H1 (cell line): ENCODE measurements at regions not wholly inside any gene's neighbourhood (a gene's known extent, or its start where the extent isn't known, plus 50 kb on each side); places are given as distances from the start of the nearest gene placed in this dataset.

Experiments
- CTCF ChIA-PET: fragments of 300-600 bp; sonication (Branson Sonifier 250); formaldehyde crosslinking; loops from one replicate; lab custom pipeline; 2021; ENCODE audit not compliant: partially characterized antibody; lab: Charles Lee
- POLR2A ChIA-PET: fragments of 300-600 bp; sonication (Branson Sonifier 250); formaldehyde crosslinking; loops from one replicate; lab custom pipeline; 2021; ENCODE audit warnings: inconsistent platforms; ENCODE audit not compliant: partially characterized antibody; lab: Charles Lee
- DNase-seq, 2 experiments: peaks; one replicate each; pipeline versions ENCODE4 v3.0.0 to v3.0.0-alpha.2; 2010 to 2022; ENCODE audit warnings: low spot score in 2 of 2, low read depth in 1 of 2, mixed read lengths in 1 of 2
- FAIRE-seq: peaks from 2 replicates; lab custom pipeline; 2011; peaks lifted over from hg19 to GRCh38; lab: Jason Lieb, UNC
- H2AFZ ChIP-seq: 2 replicates; pipeline ENCODE4 v1.8.1; 2012; ENCODE audit warnings: low read length, inconsistent platforms
- H2AK5ac ChIP-seq: 2 replicates; pipeline ENCODE4 v1.6.1; 2013; ENCODE audit warnings: low read depth, low read length
- H2BK120ac ChIP-seq: replicated peaks from 2 replicates; pipeline ENCODE3; 2013; ENCODE audit warnings: low read depth, low read length, inconsistent platforms
- H2BK12ac ChIP-seq: 2 replicates; pipeline ENCODE4 v1.6.1; 2013; ENCODE audit warnings: low read depth, low read length
- H2BK15ac ChIP-seq: 2 replicates; pipeline ENCODE4 v1.6.1; 2013; ENCODE audit warnings: low read length
- H2BK20ac ChIP-seq: 2 replicates; pipeline ENCODE4 v1.6.1; 2013; ENCODE audit warnings: low read length
- H2BK5ac ChIP-seq: 2 replicates; pipeline ENCODE4 v1.6.1; 2013; ENCODE audit warnings: low read depth, low read length
- H3K14ac ChIP-seq: 2 replicates; pipeline ENCODE4 v1.6.1; 2013; ENCODE audit warnings: inconsistent platforms; ENCODE audit not compliant: insufficient read length
- H3K18ac ChIP-seq: 2 replicates; pipeline ENCODE4 v1.6.1; 2013; ENCODE audit warnings: low read length; ENCODE audit errors: extremely low read depth
- H3K23ac ChIP-seq: 2 replicates; pipeline ENCODE4 v1.6.1; 2013; ENCODE audit warnings: inconsistent platforms; ENCODE audit not compliant: insufficient read length
- H3K23me2 ChIP-seq: 2 replicates; pipeline ENCODE4 v1.6.1; 2013; ENCODE audit warnings: low read depth, low read length
- H3K27ac ChIP-seq: 2 replicates; pipeline ENCODE4 v1.6.1; 2011; ENCODE audit warnings: low read depth, low read length, inconsistent platforms
- H3K27me3 ChIP-seq, 4 experiments: replicated peaks in 1 of 4; 1 replicate in 1 of 4; 2 replicates in 3 of 4; pipeline versions ENCODE4 v1.6.1 to v1.8.1; 2011 to 2013; ENCODE audit warnings: low read length in 3 of 4, mild to moderate bottlenecking in 3 of 4, inconsistent platforms in 2 of 4, mixed read lengths in 2 of 4, moderate library complexity in 1 of 4; ENCODE audit not compliant: control insufficient read depth in 3 of 4, insufficient read depth in 3 of 4; ENCODE audit errors: extremely low read depth in 1 of 4
- H3K36me3 ChIP-seq, 4 experiments: 2 replicates each; pipeline versions ENCODE4 v1.6.1 to v1.8.1; 2011 to 2013; ENCODE audit warnings: mild to moderate bottlenecking in 4 of 4, low read length in 3 of 4, moderate library complexity in 2 of 4, control low read depth in 1 of 4, inconsistent platforms in 1 of 4; ENCODE audit not compliant: insufficient read depth in 4 of 4, control insufficient read depth in 2 of 4
- H3K4ac ChIP-seq: replicated peaks from 2 replicates; pipeline ENCODE3; 2013; ENCODE audit warnings: low read length, low read depth, mixed read lengths, inconsistent platforms; ENCODE audit not compliant: insufficient read length
- H3K4me1 ChIP-seq, 4 experiments: replicated peaks in 1 of 4; 1 replicate in 1 of 4; 2 replicates in 3 of 4; pipeline versions ENCODE4 v1.6.1 to v1.8.1; 2011 to 2013; ENCODE audit warnings: low read length in 3 of 4, inconsistent platforms in 2 of 4, mixed read lengths in 1 of 4; ENCODE audit not compliant: insufficient read depth in 4 of 4, control insufficient read depth in 3 of 4
- H3K4me2 ChIP-seq, 2 experiments: 2 replicates each; pipeline versions ENCODE4 v1.6.1 to v1.8.1; 2011 to 2013; ENCODE audit warnings: low read depth in 2 of 2, low read length in 2 of 2, control low read depth in 1 of 2, inconsistent platforms in 1 of 2, mild to moderate bottlenecking in 1 of 2; ENCODE audit not compliant: insufficient read depth in 1 of 2
- H3K4me3 ChIP-seq, 4 experiments: fragments of 200-600, 300-600 bp in 1 of 4; sonication (generic), shearing (Covaris generic), sonication (Bioruptor Twin) in 1 of 4; 2 replicates each; pipeline versions ENCODE4 v1.5.1 to v1.8.1; 2011 to 2016; ENCODE audit warnings: low read length in 4 of 4, low read depth in 3 of 4, control low read depth in 2 of 4, inconsistent platforms in 2 of 4, mild to moderate bottlenecking in 2 of 4, mixed read lengths in 1 of 4, moderate library complexity in 1 of 4; ENCODE audit not compliant: insufficient read depth in 2 of 4; ENCODE audit errors: extremely low read depth in 1 of 4
- H3K56ac ChIP-seq: replicated peaks from 2 replicates; pipeline ENCODE3; 2013; ENCODE audit warnings: low read depth, mild to moderate bottlenecking, mixed read lengths, low read length, inconsistent platforms; ENCODE audit not compliant: insufficient read length
- H3K79me1 ChIP-seq: 2 replicates; pipeline ENCODE4 v1.6.1; 2013; ENCODE audit warnings: low read depth, low read length, control low read depth
- H3K79me2 ChIP-seq, 2 experiments: 2 replicates each; pipeline versions ENCODE4 v1.6.1 to v1.8.1; 2012 to 2013; ENCODE audit warnings: low read length in 2 of 2, mild to moderate bottlenecking in 2 of 2, inconsistent platforms in 1 of 2; ENCODE audit not compliant: insufficient read depth in 2 of 2, control insufficient read depth in 1 of 2
- H3K9ac ChIP-seq, 4 experiments: replicated peaks in 1 of 4; 1 replicate in 1 of 4; 2 replicates in 3 of 4; pipeline versions ENCODE4 v1.6.1 to v1.8.1; 2011 to 2013; ENCODE audit warnings: low read depth in 3 of 4, low read length in 3 of 4, control low read depth in 2 of 4, mild to moderate bottlenecking in 2 of 4, moderate library complexity in 2 of 4, inconsistent platforms in 1 of 4; ENCODE audit errors: extremely low read depth in 1 of 4
- H3K9me3 ChIP-seq, 2 experiments: 2 replicates each; pipeline versions ENCODE4 v1.6.1 to v1.8.1; 2012 to 2013; ENCODE audit warnings: mild to moderate bottlenecking in 2 of 2, moderate library complexity in 2 of 2, control low read depth in 1 of 2, inconsistent platforms in 1 of 2, low read depth in 1 of 2, low read length in 1 of 2, mixed read lengths in 1 of 2; ENCODE audit not compliant: insufficient read depth in 2 of 2
- H4K20me1 ChIP-seq, 2 experiments: replicated peaks in 1 of 2; 2 replicates each; pipeline versions ENCODE3 to v1.8.1; 2011 to 2013; ENCODE audit warnings: inconsistent platforms in 2 of 2, low read length in 2 of 2, mild to moderate bottlenecking in 1 of 2; ENCODE audit not compliant: insufficient read depth in 2 of 2, control insufficient read depth in 1 of 2
- H4K5ac ChIP-seq: 2 replicates; pipeline ENCODE4 v1.6.1; 2013; ENCODE audit warnings: low read length, low read depth, mixed read lengths, inconsistent platforms; ENCODE audit not compliant: insufficient read length
- H4K8ac ChIP-seq: 2 replicates; pipeline ENCODE4 v1.8.0; 2013; ENCODE audit warnings: mild to moderate bottlenecking, moderate library complexity, low read length, inconsistent platforms; ENCODE audit not compliant: insufficient read depth; ENCODE audit errors: extremely low read depth
- H4K91ac ChIP-seq: replicated peaks from 2 replicates; pipeline ENCODE3; 2013; ENCODE audit warnings: low read length, mixed read lengths, inconsistent platforms; ENCODE audit not compliant: insufficient read length
- BRCA1 ChIP-seq: IDR thresholded peaks from 2 replicates; pipeline ENCODE4 v1.6.1; 2012; ENCODE audit warnings: low read depth, low read length, improper control_type of control experiment
- EZH2 ChIP-seq: fragments of 200-600 bp; sonication (generic); IDR thresholded peaks from 2 replicates; pipeline ENCODE4 v1.7.1; 2012; ENCODE audit warnings: low read depth, mild to moderate bottlenecking, moderate library complexity, low read length, inconsistent platforms; ENCODE audit not compliant: severe bottlenecking
- GABPA ChIP-seq: IDR thresholded peaks from 2 replicates; pipeline ENCODE4 v1.6.1; 2011; ENCODE audit warnings: mild to moderate bottlenecking, low read length, moderate library complexity, borderline replicate concordance; ENCODE audit not compliant: insufficient read depth
- HDAC2 ChIP-seq, 2 experiments: fragments of 300-600 bp in 1 of 2; sonication (generic) in 1 of 2; IDR thresholded peaks; 2 replicates each; pipeline ENCODE4 v1.6.1; 2011 to 2012; ENCODE audit warnings: low read depth in 2 of 2, low read length in 2 of 2, mild to moderate bottlenecking in 2 of 2, moderate library complexity in 2 of 2, borderline replicate concordance in 1 of 2, inconsistent platforms in 1 of 2
- NRF1 ChIP-seq: IDR thresholded peaks from 2 replicates; pipeline ENCODE4 v1.6.1; 2011; ENCODE audit warnings: mild to moderate bottlenecking, low read depth, low read length, improper control_type of control experiment
- POLR2A ChIP-seq, 2 experiments: IDR thresholded peaks; 1 replicate in 1 of 2; 2 replicates in 1 of 2; pipeline ENCODE4 v1.6.1; 2011; ENCODE audit warnings: low read depth in 2 of 2, low read length in 2 of 2, mild to moderate bottlenecking in 2 of 2; ENCODE audit errors: control extremely low read depth in 1 of 2
- POLR2AphosphoS5 ChIP-seq: IDR thresholded peaks from 2 replicates; pipeline ENCODE4 v1.6.1; 2011; ENCODE audit warnings: low read depth, low read length
- RAD21 ChIP-seq, 2 experiments: IDR thresholded peaks in 1 of 2; conservative IDR thresholded peaks in 1 of 2; 2 replicates each; pipeline ENCODE4 v1.6.1; 2011; ENCODE audit warnings: low read depth in 2 of 2, low read length in 2 of 2, improper control_type of control experiment in 1 of 2, inconsistent platforms in 1 of 2, mild to moderate bottlenecking in 1 of 2, moderate library complexity in 1 of 2
- SIX5 ChIP-seq: IDR thresholded peaks from 2 replicates; pipeline ENCODE4 v1.6.1; 2011; ENCODE audit warnings: mild to moderate bottlenecking, low read depth, low read length
- WGBS, 2 experiments: shearing (Covaris generic) in 1 of 2; methylation state at CpG; one replicate each; pipeline versions ENCODE4 v1.1.6 to v1.1.7; 2013 to 2015; ENCODE audit warnings: low lambda C conversion rate in 2 of 2, mixed read lengths in 2 of 2, inconsistent platforms in 1 of 2, low coverage in 1 of 2, missing lambda C conversion rate in 1 of 2; ENCODE audit not compliant: insufficient replicate concordance in 2 of 2, insufficient coverage in 1 of 2, insufficient read length in 1 of 2; ENCODE audit errors: extremely low coverage in 1 of 2, missing lambda C conversion rate in 1 of 2; 5-methylcytosine and 5-hydroxymethylcytosine counted together

GRCh38 chr4:79625361-79625760 is 217.3 kb upstream of the GK2 start:
- no peaks in the 10 kb centered on the region for H3K4me1 ChIP-seq
- no peak overlapping the region for H3K27ac ChIP-seq
- no peaks in the 10 kb centered on the region for H3K36me3 ChIP-seq
- H3K9me3 ChIP-seq, result no peaks in the 10 kb centered on the region
- no peak overlapping the region for H3K4me2 ChIP-seq
- H3K23ac ChIP-seq, result no peak overlapping the region
- H3K79me1 ChIP-seq, result no peaks in the 10 kb centered on the region
- TF ChIP-seq BRCA1 (no peak), POLR2A (IDR thresholded peaks at IDR 0.05; ENCODE audit: control extremely low read depth in 1 of 2, low read depth in 2 of 2, low read length in 2 of 2) (no peak), SIX5 (no peak), EZH2 (no peak), POLR2AphosphoS5 (no peak), NRF1 (no peak), HDAC2 (IDR thresholded peaks at IDR 0.05; ENCODE audit: borderline replicate concordance in 1 of 2, low read depth in 2 of 2, low read length in 2 of 2) (no peak), GABPA (no peak), RAD21 (IDR thresholded peaks at IDR 0.05 in 1 of 2, conservative IDR thresholded peaks at IDR 0.05 in 1 of 2; ENCODE audit: low read depth in 2 of 2, low read length in 2 of 2) (no peak)
- TF ChIP-seq, all 59 proteins: peak for 0
- 0 out of 2 replicates have a peak overlapping the region, but pooled peaks have one; percentile 29 for H2AFZ ChIP-seq
- H3K4ac ChIP-seq, result no peak overlapping the region
- DNase-seq (no peak), FAIRE-seq (no peak)
- no peak overlapping the region for H4K5ac ChIP-seq
- H3K56ac ChIP-seq, result no peak overlapping the region
- no peak overlapping the region for H2BK12ac ChIP-seq
- no peak overlapping the region for H2AK5ac ChIP-seq
- H3K18ac ChIP-seq, result no peak overlapping the region
- H3K9ac ChIP-seq, result no peak overlapping the region
- no peaks in the 10 kb centered on the region for H4K20me1 ChIP-seq
- no peak overlapping the region for H3K4me3 ChIP-seq
- H2BK15ac ChIP-seq, result no peak overlapping the region
- H3K23me2 ChIP-seq, result no peaks in the 10 kb centered on the region
- no peak overlapping the region for H2BK5ac ChIP-seq
- H3K14ac ChIP-seq, result no peak overlapping the region
- no peak overlapping the region for H2BK20ac ChIP-seq
- no peak overlapping the region for H4K91ac ChIP-seq
- POLR2A ChIA-PET, result no interaction called here
- H3K79me2 ChIP-seq, result no peaks in the 10 kb centered on the region
- H4K8ac ChIP-seq, result no peak overlapping the region
- no peaks in the 10 kb centered on the region for H3K27me3 ChIP-seq
- CTCF ChIA-PET, result interaction anchor here (0.7 kb wide), 1 partner anchor 133 kb away, joined by 3 read pairs; no protein-coding TSS in a partner anchor
- no peak overlapping the region for H2BK120ac ChIP-seq
- 80% methylated on average over 2 of the region's 2 CpGs; no CpG with 5 or more reads in 1 of the 2 experiments for WGBS, 2 experiments
